ENCODE measurements at regions not wholly inside any gene's neighbourhood (a gene's known extent, or its start where the extent isn't known, plus 50 kb on each side); places are given as distances from the start of the nearest gene placed in this dataset.

GRCh38 chr4:116788723-116789122 lies 296.7 kb downstream of the TRAM1L1 start:
- TF ChIP-seq CTCF (IDR thresholded peaks at IDR 0.05; ENCODE audit: insufficient read depth, low read length, missing control alignments), result no peak
- H3K4me3 ChIP-seq (ENCODE audit: low read depth, low read length), result no peak overlapping the region
- POLR2A ChIA-PET, result no interaction called here
- DNase-seq (ENCODE audit: low read depth, low spot score), result no peak
- CTCF ChIA-PET, result no interaction called here

GRCh38 chr4:116755051-116755450 lies 330.3 kb downstream of the TRAM1L1 start:
- POLR2A ChIA-PET, result no interaction called here
- DNase-seq (ENCODE audit: low read depth, low spot score), result no peak
- TF ChIP-seq CTCF (IDR thresholded peaks at IDR 0.05; ENCODE audit: insufficient read depth, low read length, missing control alignments), result no peak
- CTCF ChIA-PET, result no interaction called here
- H3K4me3 ChIP-seq (ENCODE audit: low read depth, low read length), result no peak overlapping the region

GRCh38 chr4:116752027-116752426 lies 333.3 kb downstream of the TRAM1L1 start:
- POLR2A ChIA-PET, result no interaction called here
- TF ChIP-seq CTCF (IDR thresholded peaks at IDR 0.05; ENCODE audit: insufficient read depth, low read length, missing control alignments), result no peak

GRCh38 chr4:116736756-116737155 lies 348.6 kb downstream of the TRAM1L1 start:
- ChIA-PET CTCF (no interaction called here), POLR2A (no interaction called here)
- TF ChIP-seq CTCF (IDR thresholded peaks at IDR 0.05; ENCODE audit: insufficient read depth, low read length, missing control alignments), result no peak
- H3K4me3 ChIP-seq (ENCODE audit: low read depth, low read length), result no peak overlapping the region
- DNase-seq (ENCODE audit: low read depth, low spot score), result no peak

More at GRCh38 chr4:116752027-116752426, 333.3 kb downstream of the TRAM1L1 start:
- CTCF ChIA-PET, result no interaction called here
- H3K4me3 ChIP-seq (ENCODE audit: low read depth, low read length), result no peak overlapping the region
- DNase-seq (ENCODE audit: low read depth, low spot score), result no peak

GRCh38 chr4:116734178-116734577 lies 351.2 kb downstream of the TRAM1L1 start:
- ChIA-PET CTCF (no interaction called here), POLR2A (no interaction called here)
- no peak for TF ChIP-seq CTCF (IDR thresholded peaks at IDR 0.05; ENCODE audit: insufficient read depth, low read length, missing control alignments)
- DNase-seq (ENCODE audit: low read depth, low spot score), result no peak
- no peak overlapping the region for H3K4me3 ChIP-seq (ENCODE audit: low read depth, low read length)

- POLR2A ChIA-PET, result no interaction called here
- CTCF ChIA-PET, result no interaction called here
- no peak overlapping the region for H3K4me3 ChIP-seq (ENCODE audit: low read depth, low read length)
- no peak for TF ChIP-seq CTCF (IDR thresholded peaks at IDR 0.05; ENCODE audit: insufficient read depth, low read length, missing control alignments)
- no peak for DNase-seq (ENCODE audit: low read depth, low spot score)
Measured at GRCh38 chr4:116733370-116733769, 352.0 kb downstream of the TRAM1L1 start.

Data from AG04449 (cell line).